ENCODE measurements at regions not wholly inside any gene's neighbourhood (a gene's known extent, or its start where the extent isn't known, plus 50 kb on each side); places are given as distances from the start of the nearest gene placed in this dataset.
"Not testable (repeated sequence)": the region's sequence is repeated elsewhere in the genome, so short reads cannot be mapped to it uniquely, and the experiment has no call there.

DNA sequence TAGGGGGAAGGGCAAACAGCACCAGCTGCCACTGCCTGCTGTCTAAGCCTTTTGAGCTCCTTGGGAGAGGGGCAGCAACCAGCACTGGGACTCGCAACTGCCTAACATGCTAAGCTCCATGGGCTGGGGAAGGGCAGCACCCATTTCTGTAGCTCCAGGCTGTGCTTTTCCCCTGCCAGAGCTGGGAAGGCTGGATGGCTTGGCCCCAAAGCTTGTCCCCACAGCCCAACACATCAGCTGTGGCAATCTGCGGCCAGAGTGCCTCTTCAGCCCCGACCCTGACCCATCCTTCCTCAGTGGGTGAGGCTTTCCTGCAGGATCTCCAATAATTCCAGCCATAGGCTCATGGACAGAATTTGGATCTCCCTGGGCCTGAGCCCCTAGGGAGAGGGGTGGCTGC is 551.3 kb downstream of the TMEM135 start:
- TF ChIP-seq, protein P1, sequence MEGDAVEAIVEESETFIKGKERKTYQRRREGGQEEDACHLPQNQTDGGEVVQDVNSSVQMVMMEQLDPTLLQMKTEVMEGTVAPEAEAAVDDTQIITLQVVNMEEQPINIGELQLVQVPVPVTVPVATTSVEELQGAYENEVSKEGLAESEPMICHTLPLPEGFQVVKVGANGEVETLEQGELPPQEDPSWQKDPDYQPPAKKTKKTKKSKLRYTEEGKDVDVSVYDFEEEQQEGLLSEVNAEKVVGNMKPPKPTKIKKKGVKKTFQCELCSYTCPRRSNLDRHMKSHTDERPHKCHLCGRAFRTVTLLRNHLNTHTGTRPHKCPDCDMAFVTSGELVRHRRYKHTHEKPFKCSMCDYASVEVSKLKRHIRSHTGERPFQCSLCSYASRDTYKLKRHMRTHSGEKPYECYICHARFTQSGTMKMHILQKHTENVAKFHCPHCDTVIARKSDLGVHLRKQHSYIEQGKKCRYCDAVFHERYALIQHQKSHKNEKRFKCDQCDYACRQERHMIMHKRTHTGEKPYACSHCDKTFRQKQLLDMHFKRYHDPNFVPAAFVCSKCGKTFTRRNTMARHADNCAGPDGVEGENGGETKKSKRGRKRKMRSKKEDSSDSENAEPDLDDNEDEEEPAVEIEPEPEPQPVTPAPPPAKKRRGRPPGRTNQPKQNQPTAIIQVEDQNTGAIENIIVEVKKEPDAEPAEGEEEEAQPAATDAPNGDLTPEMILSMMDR (IDR thresholded peaks at IDR 0.05), result no peak
- Histone ChIP-seq H3K27ac (no peak overlapping the region), H3K27me3 (ENCODE audit: low read depth) (no peaks in the 10 kb centered on the region), H3K36me3 (no peaks in the 10 kb centered on the region), H3K4me1 (no peaks in the 10 kb centered on the region), H3K9me3 (peaks cover 8% of the 10 kb centered on the region), H3K4me3 (no peak overlapping the region)
- no peak for ATAC-seq
- intact Hi-C loops (cut with DNase I), result no loop called here
- DNase-seq, result no peak

GRCh38 chr11:87585613-87586012 is 547.9 kb downstream of the TMEM135 start:
- H3K4me3 ChIP-seq; H3K9me3 ChIP-seq; ATAC-seq; intact Hi-C loops (cut with DNase I); H3K4me1 ChIP-seq; H3K27ac ChIP-seq; H3K36me3 ChIP-seq; DNase-seq; H3K27me3 ChIP-seq (ENCODE audit: low read depth): not testable (repeated sequence)

GRCh38 chr11:87583931-87584330 is 546.2 kb downstream of the TMEM135 start:
- Histone ChIP-seq H3K36me3 (no peaks in the 10 kb centered on the region), H3K4me3 (no peak overlapping the region), H3K9me3 (no peaks in the 10 kb centered on the region), H3K4me1 (no peaks in the 10 kb centered on the region), H3K27me3 (ENCODE audit: low read depth) (no peaks in the 10 kb centered on the region), H3K27ac (no peak overlapping the region)
- intact Hi-C loops (cut with DNase I), result no loop called here
- ATAC-seq (no peak), DNase-seq (no peak)
- TF ChIP-seq, protein P1 (IDR thresholded peaks at IDR 0.05), result no peak

DNA sequence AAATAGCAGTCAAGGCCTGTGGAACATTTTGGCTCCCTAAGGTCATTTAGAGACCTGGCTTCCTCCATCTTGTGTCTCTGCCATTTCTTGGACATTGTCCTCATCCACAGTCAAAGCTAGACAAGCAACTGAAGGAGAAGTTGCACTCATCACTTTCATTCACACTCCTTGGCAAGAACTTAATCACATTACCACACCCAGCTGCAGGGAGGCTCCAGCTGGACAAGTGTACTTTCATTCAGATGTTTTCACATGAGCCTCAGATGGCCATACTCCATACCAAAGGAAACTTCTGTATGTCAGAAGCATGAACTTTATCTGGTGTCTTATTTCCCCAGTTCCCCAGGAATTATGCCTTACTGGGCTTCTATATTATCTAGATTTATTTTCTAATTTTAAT is 537.4 kb downstream of the TMEM135 start:
- DNase-seq, result no peak
- Histone ChIP-seq H3K36me3 (no peaks in the 10 kb centered on the region), H3K27me3 (ENCODE audit: low read depth) (no peaks in the 10 kb centered on the region), H3K27ac (no peak overlapping the region), H3K4me1 (no peaks in the 10 kb centered on the region), H3K4me3 (no peak overlapping the region), H3K9me3 (no peaks in the 10 kb centered on the region)
- TF ChIP-seq, protein P1 (IDR thresholded peaks at IDR 0.05), result no peak
- intact Hi-C loops (cut with DNase I), result no loop called here
- no peak for ATAC-seq

- intact Hi-C loops (cut with DNase I), result no loop called here
- no peak for DNase-seq
Measured at GRCh38 chr11:87574193-87574592, 536.5 kb downstream of the TMEM135 start.

GRCh38 chr11:87573708-87574107 is 536.0 kb downstream of the TMEM135 start:
- TF ChIP-seq, protein P1 (IDR thresholded peaks at IDR 0.05), result no peak
- Histone ChIP-seq H3K27ac (no peak overlapping the region), H3K9me3 (no peaks in the 10 kb centered on the region), H3K4me3 (no peak overlapping the region), H3K4me1 (no peaks in the 10 kb centered on the region), H3K36me3 (no peaks in the 10 kb centered on the region), H3K27me3 (ENCODE audit: low read depth) (no peaks in the 10 kb centered on the region)
- DNase-seq, result no peak
- intact Hi-C loops (cut with DNase I), result no loop called here
- ATAC-seq, result no peak

More at GRCh38 chr11:87574193-87574592, 536.5 kb downstream of the TMEM135 start:
- TF ChIP-seq, protein P1 (IDR thresholded peaks at IDR 0.05), result no peak
- H3K27ac ChIP-seq, result no peak overlapping the region
- no peaks in the 10 kb centered on the region for H3K9me3 ChIP-seq
- ATAC-seq, result no peak
- no peaks in the 10 kb centered on the region for H3K27me3 ChIP-seq (ENCODE audit: low read depth)
- H3K36me3 ChIP-seq, result no peaks in the 10 kb centered on the region
- no peaks in the 10 kb centered on the region for H3K4me1 ChIP-seq
- H3K4me3 ChIP-seq, result no peak overlapping the region
